Spleen (tissue), 11 donors: ENCODE measurements at regions not wholly inside any gene's neighbourhood (a gene's known extent, or its start where the extent isn't known, plus 50 kb on each side); places are given as distances from the start of the nearest gene placed in this dataset.
"Not testable (repeated sequence)": the region's sequence is repeated elsewhere in the genome, so short reads cannot be mapped to it uniquely, and the experiment has no call there.

Experiments used
- DNase-seq: peaks from one replicate; pipeline ENCODE4 v3.0.0-alpha.2; 2020
- H3K27ac ChIP-seq, 8 donors: fragments of 200-600 bp; sonication (generic) in 7 of 8; 1 replicate in 4 of 8; 2 replicates in 4 of 8; pipeline versions ENCODE4 v1.5.0 to v1.8.0; 2016 to 2021; ENCODE audit warnings: inconsistent platforms in 4 of 8, mild to moderate bottlenecking in 4 of 8, moderate library complexity in 1 of 8
- H3K27me3 ChIP-seq, 7 donors: fragments of 200-600 bp; sonication (generic) in 6 of 7; replicated peaks in 1 of 7; 1 replicate in 4 of 7; 2 replicates in 3 of 7; pipeline versions ENCODE4 v1.5.0 to v1.8.0; 2016 to 2021; ENCODE audit warnings: inconsistent platforms in 3 of 7, mild to moderate bottlenecking in 1 of 7
- H3K36me3 ChIP-seq, 6 donors: fragments of 200-600 bp; sonication (generic) in 5 of 6; 1 replicate in 4 of 6; 2 replicates in 2 of 6; pipeline versions ENCODE4 v1.5.0 to v1.8.0; 2016 to 2021; ENCODE audit warnings: inconsistent platforms in 2 of 6
- H3K4me1 ChIP-seq, 6 donors: fragments of 200-600 bp; sonication (generic) in 5 of 6; 1 replicate in 3 of 6; 2 replicates in 3 of 6; pipeline versions ENCODE4 v1.5.0 to v1.8.0; 2016 to 2021; ENCODE audit warnings: inconsistent platforms in 3 of 6
- H3K4me3 ChIP-seq, 8 donors: fragments of 200-600 bp; sonication (generic) in 7 of 8; 1 replicate in 4 of 8; 2 replicates in 4 of 8; pipeline versions ENCODE4 v1.5.0 to v1.8.0; 2016 to 2021; ENCODE audit warnings: inconsistent platforms in 4 of 8, mild to moderate bottlenecking in 4 of 8, moderate library complexity in 2 of 8
- H3K9me3 ChIP-seq, 8 donors: fragments of 200-600 bp; sonication (generic) in 7 of 8; 1 replicate in 4 of 8; 2 replicates in 4 of 8; pipeline versions ENCODE4 v1.5.0 to v1.8.0; 2016 to 2021; ENCODE audit warnings: inconsistent platforms in 4 of 8
- CTCF ChIP-seq, 11 experiments: fragments of 200-600 bp in 7 of 11; fragments of 450-650 bp in 4 of 11; sonication (generic) in 4 of 11; IDR thresholded peaks in 8 of 11; conservative IDR thresholded peaks in 3 of 11; 1 replicate in 7 of 11; 2 replicates in 4 of 11; pipeline versions ENCODE4 v1.4.0 to v1.8.0; 2016 to 2021; ENCODE audit warnings: antibody characterized with exemption in 11 of 11, inconsistent platforms in 4 of 11, mild to moderate bottlenecking in 1 of 11
- POLR2A ChIP-seq, 3 donors: fragments of 450-650 bp; IDR thresholded peaks; one replicate each; pipeline ENCODE4 v1.5.1; 2017; ENCODE audit warnings: antibody characterized with exemption in 3 of 3, mild to moderate bottlenecking in 1 of 3
- POLR2AphosphoS5 ChIP-seq, 3 donors: sonication (generic); formaldehyde crosslinking; IDR thresholded peaks; one replicate each; pipeline ENCODE4 v1.5.1; 2017; ENCODE audit warnings: antibody characterized with exemption in 3 of 3
- WGBS, 5 donors: extraction: QIAGEN DNeasy Blood & Tissue Kit in 3 of 5; methylation state at CpG; one replicate each; pipeline versions ENCODE4 v1.1.5 to v1.1.7; 2013 to 2018; 5-methylcytosine and 5-hydroxymethylcytosine counted together
- intact Hi-C: fragments of 100-400 bp; cut with DNase I; formaldehyde crosslinking; loops from one replicate; pipeline ENCODE4 v1.15.0; 2023; ENCODE audit warnings: low total_unique reads
- donor health status: healthy with polysubstance abuse.
- donor health status: DM: no; HTN: no; CAD: no; lungs with moderate emphysema.
- donor health status: DM: no; HTN: no; CAD: no.
- donor health status: Bipolar disorder and iron deficiency.
- donor health status: healthy.
- donor health status: DM: no; HTN: no; CAD: no.
- donor health status: DM: yes; HTN: yes; CAD: no.

GRCh38 chr7:119090851-119091250 is 866.3 kb downstream of the ANKRD7 start:
- no peak overlapping the region for H3K27ac ChIP-seq
- TF ChIP-seq CTCF (IDR thresholded peaks at IDR 0.05 in 8 of 11, conservative IDR thresholded peaks at IDR 0.05 in 3 of 11) (no peak), POLR2A (IDR thresholded peaks at IDR 0.05) (no peak), POLR2AphosphoS5 (IDR thresholded peaks at IDR 0.05) (no peak)
- H3K36me3 ChIP-seq = no peaks in the 10 kb centered on the region
- DNase-seq = no peak
- H3K4me3 ChIP-seq = no peak overlapping the region
- intact Hi-C loops = no loop called here
- peaks cover 0 to 20% (median 2%) of the 10 kb centered on the region in 8 donors for H3K9me3 ChIP-seq
- H3K27me3 ChIP-seq = no peaks in the 10 kb centered on the region
- H3K4me1 ChIP-seq = no peaks in the 10 kb centered on the region

GRCh38 chr7:119096683-119097082 is 872.2 kb downstream of the ANKRD7 start:
- TF ChIP-seq CTCF (IDR thresholded peaks at IDR 0.05 in 8 of 11, conservative IDR thresholded peaks at IDR 0.05 in 3 of 11) (no peak), POLR2AphosphoS5 (IDR thresholded peaks at IDR 0.05) (no peak), POLR2A (IDR thresholded peaks at IDR 0.05) (no peak)
- intact Hi-C loops = no loop called here
- DNase-seq = no peak
- WGBS, 5 donors = 85 to 93% (median 89%) methylated on average over 3 of the region's 3 CpGs
- Histone ChIP-seq H3K36me3 (no peaks in the 10 kb centered on the region), H3K4me1 (no peaks in the 10 kb centered on the region), H3K4me3 (no peak overlapping the region), H3K9me3 (peaks cover 0 to 14% (median 3%) of the 10 kb centered on the region in 8 donors), H3K27ac (no peak overlapping the region), H3K27me3 (no peaks in the 10 kb centered on the region)

GRCh38 chr7:119100611-119101258 is 876.2 kb downstream of the ANKRD7 start:
- intact Hi-C loops = not testable (repeated sequence)
- 22 to 35% (median 31%) methylated on average over 4 of the region's 4 CpGs for WGBS, 5 donors

GRCh38 chr7:119102291-119102690 is 877.8 kb downstream of the ANKRD7 start:
- H3K27me3 ChIP-seq = no peaks in the 10 kb centered on the region
- no peak for DNase-seq
- H3K4me1 ChIP-seq = no peaks in the 10 kb centered on the region
- H3K4me3 ChIP-seq = no peak overlapping the region
- intact Hi-C loops = no loop called here
- no peak overlapping the region for H3K27ac ChIP-seq
- H3K36me3 ChIP-seq = no peaks in the 10 kb centered on the region
- TF ChIP-seq POLR2AphosphoS5 (IDR thresholded peaks at IDR 0.05) = no peak
- no peak for TF ChIP-seq POLR2A (IDR thresholded peaks at IDR 0.05)
- TF ChIP-seq CTCF (IDR thresholded peaks at IDR 0.05 in 8 of 11, conservative IDR thresholded peaks at IDR 0.05 in 3 of 11) = no peak
- 51 to 67% (median 56%) methylated on average over 1 of the region's 1 CpG for WGBS, 5 donors
- H3K9me3 ChIP-seq = no peaks in the 10 kb centered on the region

More at GRCh38 chr7:119100611-119101258, 876.2 kb downstream of the ANKRD7 start:
- not testable (repeated sequence) for DNase-seq, H3K27me3 ChIP-seq, H3K4me3 ChIP-seq, H3K27ac ChIP-seq, H3K4me1 ChIP-seq, H3K9me3 ChIP-seq, H3K36me3 ChIP-seq

GRCh38 chr7:119105381-119105780 is 880.9 kb downstream of the ANKRD7 start:
- no peak overlapping the region for H3K4me3 ChIP-seq
- intact Hi-C loops = no loop called here
- H3K9me3 ChIP-seq = peaks cover 0 to 14% (median 7%) of the 10 kb centered on the region in 8 donors
- no peak for DNase-seq
- H3K36me3 ChIP-seq = no peaks in the 10 kb centered on the region
- TF ChIP-seq POLR2A (IDR thresholded peaks at IDR 0.05) = no peak
- TF ChIP-seq CTCF (IDR thresholded peaks at IDR 0.05 in 8 of 11, conservative IDR thresholded peaks at IDR 0.05 in 3 of 11) = no peak
- TF ChIP-seq POLR2AphosphoS5 (IDR thresholded peaks at IDR 0.05) = no peak
- no peaks in the 10 kb centered on the region for H3K4me1 ChIP-seq
- no peak overlapping the region for H3K27ac ChIP-seq
- 48 to 89% (median 84%) methylated on average over 1 of the region's 1 CpG for WGBS, 5 donors
- no peaks in the 10 kb centered on the region for H3K27me3 ChIP-seq
